COLO829 (cell line): ENCODE measurements at regions not wholly inside any gene's neighbourhood (a gene's known extent, or its start where the extent isn't known, plus 50 kb on each side); places are given as distances from the start of the nearest gene placed in this dataset.
A peak's percentile ranks its signal among the peaks of the same experiment; 100 is the strongest.

ENCODE experiments used
- DNase-seq: peaks from one replicate; pipeline ENCODE4 v3.0.0; 2012; ENCODE audit warnings: low spot score

GRCh38 chr5:171688696-171689495 lies 96.7 kb upstream of the SMIM23 start:
- DNase-seq = peak; percentile 4

GRCh38 chr5:171689853-171690417 lies 95.7 kb upstream of the SMIM23 start:
- no peak for DNase-seq

DNA sequence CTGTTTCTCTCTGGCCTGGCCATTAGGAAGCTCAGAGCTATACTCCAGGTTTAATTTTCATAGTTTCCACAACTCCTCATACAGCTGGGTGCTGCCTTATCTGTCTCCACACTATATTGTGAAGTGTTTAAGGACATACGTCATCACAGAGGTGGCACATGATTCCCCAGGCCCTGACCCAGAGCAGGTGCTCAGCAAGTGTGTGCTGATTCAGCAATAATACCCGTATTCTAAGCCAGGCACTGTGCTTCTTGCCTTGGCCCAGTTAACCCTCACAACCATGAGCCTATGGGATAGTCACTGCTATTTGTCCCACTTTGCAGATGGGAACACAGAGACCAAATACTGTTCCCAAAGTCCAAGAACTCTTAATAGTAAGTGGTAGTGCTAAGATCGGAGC lies 93.5 kb upstream of the SMIM23 start:
- no peak for DNase-seq

- no peak for DNase-seq
Measured at GRCh38 chr5:171692936-171693335, 92.7 kb upstream of the SMIM23 start.

- no peak for DNase-seq
Measured at GRCh38 chr5:171693412-171693811, 92.2 kb upstream of the SMIM23 start.

DNA sequence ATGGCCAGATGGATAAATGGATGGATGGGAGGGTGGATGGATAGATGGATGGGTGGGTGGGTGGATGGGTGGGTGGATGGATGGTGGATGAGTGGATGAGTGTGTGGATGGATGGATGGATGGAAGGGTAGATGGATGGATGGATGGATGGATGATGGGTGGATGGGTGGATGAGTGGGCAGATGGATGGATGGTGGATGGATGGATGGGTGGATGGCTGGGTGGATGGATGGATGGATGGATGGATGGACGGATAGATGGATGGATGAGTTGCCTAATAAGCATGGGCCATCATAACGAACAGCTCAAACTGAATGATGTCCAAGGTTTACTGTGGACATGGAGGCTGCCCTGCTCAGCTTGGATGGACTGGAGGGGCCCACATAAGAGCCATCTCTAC lies 89.8 kb upstream of the SMIM23 start:
- DNase-seq = no peak

- DNase-seq = no peak
Measured at GRCh38 chr5:171697221-171698102, 88.2 kb upstream of the SMIM23 start.

- no peak for DNase-seq
Measured at GRCh38 chr5:171700318-171700912, 85.2 kb upstream of the SMIM23 start.

- no peak for DNase-seq
Measured at GRCh38 chr5:171701100-171701541, 84.5 kb upstream of the SMIM23 start.

GRCh38 chr5:171702135-171702770 lies 83.4 kb upstream of the SMIM23 start:
- no peak for DNase-seq

GRCh38 chr5:171703146-171703545 lies 82.5 kb upstream of the SMIM23 start:
- no peak for DNase-seq

DNA sequence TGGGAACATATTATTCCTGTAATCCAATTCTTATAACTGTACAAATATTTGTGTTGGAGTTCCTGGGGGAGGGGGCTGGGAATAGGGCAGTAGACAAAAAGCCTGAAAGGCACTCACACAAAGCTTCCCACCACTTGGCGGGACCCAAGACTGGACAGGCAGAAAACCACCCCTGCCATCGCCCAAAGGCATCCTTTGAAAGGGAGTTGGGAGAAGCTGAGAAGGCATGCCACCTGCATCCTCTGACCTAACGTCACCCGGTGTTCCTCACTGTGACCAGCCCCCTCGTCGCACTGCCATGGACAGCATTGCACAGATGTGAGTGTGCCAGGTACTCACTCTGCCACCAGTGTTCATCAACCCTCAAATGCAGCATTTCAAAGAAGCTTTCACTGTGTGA lies 80.6 kb upstream of the SMIM23 start:
- no peak for DNase-seq

DNA sequence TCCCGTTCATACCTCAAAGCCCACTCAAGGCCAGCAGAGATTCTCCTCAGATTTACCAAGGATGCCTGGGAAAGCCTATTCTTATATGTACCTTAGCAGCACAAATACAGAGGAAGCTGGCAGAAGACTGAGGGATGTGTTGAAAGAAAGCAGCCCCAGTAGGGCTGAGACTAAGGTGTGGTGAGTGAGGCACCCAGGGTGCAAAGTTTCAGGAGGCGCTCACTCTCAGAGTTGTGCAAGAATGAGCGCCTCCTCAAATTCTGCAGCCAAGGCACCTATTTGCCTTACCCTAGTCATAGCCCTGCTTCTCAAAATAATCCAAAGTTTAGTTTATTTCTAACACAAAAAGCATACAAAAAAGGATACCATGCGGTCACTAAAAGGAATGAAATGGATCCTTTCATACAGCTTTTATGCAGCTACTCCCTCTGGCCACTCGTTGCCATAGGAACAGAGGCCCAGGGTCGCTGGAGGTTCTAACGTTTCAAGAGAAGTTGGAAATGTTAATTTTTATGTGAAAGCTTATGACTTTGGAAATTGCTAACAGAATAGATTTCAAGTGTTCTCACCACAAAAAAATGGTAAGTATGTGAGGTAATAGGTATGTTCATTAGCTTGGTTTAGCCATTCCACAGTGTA lies 79.7 kb upstream of the SMIM23 start:
- DNase-seq = peak; percentile 7

DNA sequence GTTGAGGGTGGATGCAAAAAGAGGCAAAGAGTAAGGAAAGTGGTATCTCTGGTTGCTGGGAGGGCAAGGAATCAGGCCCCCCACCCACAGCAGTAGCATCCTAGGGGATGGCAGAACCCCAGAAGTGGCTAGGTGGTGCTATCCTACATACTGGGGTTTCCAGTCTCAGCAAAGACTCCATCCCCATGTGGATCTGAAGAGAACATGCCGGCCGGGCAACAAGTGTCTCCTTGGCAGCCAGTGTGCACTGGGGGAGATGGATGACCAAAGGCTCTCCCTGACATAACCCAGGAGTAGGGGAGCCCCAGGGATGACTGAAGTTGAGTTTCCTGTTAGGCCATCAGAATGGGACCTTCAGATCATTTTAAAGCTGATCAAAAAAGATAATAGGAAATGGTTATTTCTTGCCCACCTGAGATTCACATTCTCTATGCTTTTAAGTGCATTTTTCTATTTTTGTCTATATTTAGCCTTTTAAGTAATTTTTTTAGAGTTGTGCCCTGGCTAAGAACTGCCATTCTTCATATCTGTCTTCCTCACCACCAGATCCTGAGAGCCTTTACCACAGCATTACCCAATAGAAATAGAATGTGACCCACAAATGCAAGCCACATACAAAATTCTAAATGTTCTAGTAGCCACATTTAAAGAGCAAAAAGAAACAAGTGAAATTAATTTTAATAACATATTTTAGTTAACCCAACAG lies 78.7 kb upstream of the SMIM23 start:
- no peak for DNase-seq

DNA sequence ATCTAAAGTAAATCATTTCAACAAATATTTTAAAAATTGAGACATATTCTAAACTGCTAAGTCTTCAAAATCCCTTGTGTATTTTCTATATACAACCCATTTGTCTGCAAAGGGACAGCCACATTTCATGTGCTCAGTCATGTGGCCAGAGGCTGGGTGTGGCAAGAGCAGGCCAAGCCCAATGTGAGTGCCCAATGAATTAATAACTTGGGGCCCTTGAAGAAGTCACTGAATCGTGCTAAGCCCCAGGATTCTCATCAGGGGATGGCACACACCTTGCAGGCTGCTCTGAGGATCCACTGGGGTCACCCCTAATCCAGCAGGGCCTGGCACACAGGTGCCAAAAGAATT lies 78.2 kb upstream of the SMIM23 start:
- DNase-seq = no peak

GRCh38 chr5:171709930-171710329 lies 75.7 kb upstream of the SMIM23 start:
- DNase-seq = no peak

- no peak for DNase-seq
Measured at GRCh38 chr5:171710451-171711024, 75.1 kb upstream of the SMIM23 start.

DNA sequence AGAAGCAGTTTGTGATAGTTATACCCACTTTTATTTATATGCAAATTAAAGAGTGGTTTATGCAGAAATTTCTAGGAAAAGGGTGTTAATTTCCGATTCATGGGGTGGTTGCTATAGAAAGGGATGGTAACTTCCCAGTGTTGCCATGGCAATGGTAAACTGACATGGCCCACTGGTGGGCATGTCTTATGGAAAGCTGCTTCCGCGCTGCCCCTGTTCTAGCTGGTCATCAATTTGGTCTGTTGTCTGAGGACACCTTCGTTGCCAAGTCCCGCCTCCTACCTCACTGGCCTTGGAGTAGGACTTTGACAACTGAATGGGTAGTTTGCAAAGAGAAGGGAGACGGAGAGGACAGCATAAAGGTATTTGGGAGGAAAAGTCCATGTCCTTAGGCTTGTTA lies 74.0 kb upstream of the SMIM23 start:
- DNase-seq = no peak

- no peak for DNase-seq
Measured at GRCh38 chr5:171712616-171713015, 73.0 kb upstream of the SMIM23 start.

DNA sequence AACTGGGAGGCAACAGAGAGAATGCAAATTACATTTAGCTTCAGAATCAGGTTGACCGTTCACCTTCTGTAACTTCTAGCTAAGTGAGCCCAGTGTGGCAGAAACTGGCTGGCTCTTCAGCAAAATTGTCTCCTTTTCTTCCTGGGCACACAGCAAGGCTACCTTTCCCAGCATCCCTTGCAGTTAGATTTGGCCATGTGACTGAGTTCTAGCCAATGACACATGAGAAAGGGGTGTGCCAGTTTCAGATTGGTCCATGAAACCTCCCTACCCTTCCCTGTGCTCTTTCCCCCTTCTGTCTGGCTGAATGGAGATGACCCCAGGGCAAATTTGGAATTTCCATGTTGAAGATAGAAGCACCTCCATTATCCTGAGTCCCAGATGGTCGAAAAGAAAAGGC lies 72.5 kb upstream of the SMIM23 start:
- no peak for DNase-seq

- DNase-seq = no peak
Measured at GRCh38 chr5:171714261-171714660, 71.4 kb upstream of the SMIM23 start.
